ENCODE measurements at regions not wholly inside any gene's neighbourhood (a gene's known extent, or its start where the extent isn't known, plus 50 kb on each side); places are given as distances from the start of the nearest gene placed in this dataset.

DNA sequence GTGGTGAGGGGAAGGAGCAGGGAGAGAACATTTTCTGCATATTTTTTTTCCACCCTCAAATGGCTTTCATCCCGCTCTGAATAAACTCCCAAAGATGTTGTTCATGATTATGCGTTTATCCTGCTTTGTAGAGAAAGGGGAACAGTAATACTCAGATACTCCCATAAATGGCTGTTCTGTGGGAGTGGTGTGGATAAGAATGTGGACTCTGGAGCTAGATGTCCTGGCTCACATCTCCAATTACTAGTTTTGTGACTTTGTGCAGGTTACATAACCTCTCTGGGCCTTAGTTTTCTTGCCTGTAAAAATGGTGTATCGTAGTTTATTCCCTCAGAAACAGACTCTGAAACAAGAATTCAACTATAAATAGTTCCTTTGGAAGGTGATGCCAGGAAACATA is 395.4 kb upstream of the SUCLG2 start:
- TF ChIP-seq JUND (IDR thresholded peaks at IDR 0.05) (no peak), FOXM1 (IDR thresholded peaks at IDR 0.05; ENCODE audit: low read depth) (no peak), EP300 (IDR thresholded peaks at IDR 0.05; ENCODE audit: borderline replicate concordance in 1 of 2, low read depth in 1 of 2, low read length in 1 of 2) (no peak), YY1 (IDR thresholded peaks at IDR 0.05; ENCODE audit: low read depth) (no peak), POLR2AphosphoS5 (IDR thresholded peaks at IDR 0.05; ENCODE audit: low read depth, low read length) (no peak)
- TF ChIP-seq, protein P1, sequence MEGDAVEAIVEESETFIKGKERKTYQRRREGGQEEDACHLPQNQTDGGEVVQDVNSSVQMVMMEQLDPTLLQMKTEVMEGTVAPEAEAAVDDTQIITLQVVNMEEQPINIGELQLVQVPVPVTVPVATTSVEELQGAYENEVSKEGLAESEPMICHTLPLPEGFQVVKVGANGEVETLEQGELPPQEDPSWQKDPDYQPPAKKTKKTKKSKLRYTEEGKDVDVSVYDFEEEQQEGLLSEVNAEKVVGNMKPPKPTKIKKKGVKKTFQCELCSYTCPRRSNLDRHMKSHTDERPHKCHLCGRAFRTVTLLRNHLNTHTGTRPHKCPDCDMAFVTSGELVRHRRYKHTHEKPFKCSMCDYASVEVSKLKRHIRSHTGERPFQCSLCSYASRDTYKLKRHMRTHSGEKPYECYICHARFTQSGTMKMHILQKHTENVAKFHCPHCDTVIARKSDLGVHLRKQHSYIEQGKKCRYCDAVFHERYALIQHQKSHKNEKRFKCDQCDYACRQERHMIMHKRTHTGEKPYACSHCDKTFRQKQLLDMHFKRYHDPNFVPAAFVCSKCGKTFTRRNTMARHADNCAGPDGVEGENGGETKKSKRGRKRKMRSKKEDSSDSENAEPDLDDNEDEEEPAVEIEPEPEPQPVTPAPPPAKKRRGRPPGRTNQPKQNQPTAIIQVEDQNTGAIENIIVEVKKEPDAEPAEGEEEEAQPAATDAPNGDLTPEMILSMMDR (IDR thresholded peaks at IDR 0.05) = no peak
- TF ChIP-seq, protein P2, sequence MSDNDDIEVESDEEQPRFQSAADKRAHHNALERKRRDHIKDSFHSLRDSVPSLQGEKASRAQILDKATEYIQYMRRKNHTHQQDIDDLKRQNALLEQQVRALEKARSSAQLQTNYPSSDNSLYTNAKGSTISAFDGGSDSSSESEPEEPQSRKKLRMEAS (IDR thresholded peaks at IDR 0.05; ENCODE audit: low read depth) = no peak
- TF ChIP-seq, protein P3, sequence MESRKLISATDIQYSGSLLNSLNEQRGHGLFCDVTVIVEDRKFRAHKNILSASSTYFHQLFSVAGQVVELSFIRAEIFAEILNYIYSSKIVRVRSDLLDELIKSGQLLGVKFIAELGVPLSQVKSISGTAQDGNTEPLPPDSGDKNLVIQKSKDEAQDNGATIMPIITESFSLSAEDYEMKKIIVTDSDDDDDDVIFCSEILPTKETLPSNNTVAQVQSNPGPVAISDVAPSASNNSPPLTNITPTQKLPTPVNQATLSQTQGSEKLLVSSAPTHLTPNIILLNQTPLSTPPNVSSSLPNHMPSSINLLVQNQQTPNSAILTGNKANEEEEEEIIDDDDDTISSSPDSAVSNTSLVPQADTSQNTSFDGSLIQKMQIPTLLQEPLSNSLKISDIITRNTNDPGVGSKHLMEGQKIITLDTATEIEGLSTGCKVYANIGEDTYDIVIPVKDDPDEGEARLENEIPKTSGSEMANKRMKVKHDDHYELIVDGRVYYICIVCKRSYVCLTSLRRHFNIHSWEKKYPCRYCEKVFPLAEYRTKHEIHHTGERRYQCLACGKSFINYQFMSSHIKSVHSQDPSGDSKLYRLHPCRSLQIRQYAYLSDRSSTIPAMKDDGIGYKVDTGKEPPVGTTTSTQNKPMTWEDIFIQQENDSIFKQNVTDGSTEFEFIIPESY (IDR thresholded peaks at IDR 0.05; ENCODE audit: borderline replicate concordance, low read depth) = no peak
